ENCODE measurements at regions not wholly inside any gene's neighbourhood (a gene's known extent, or its start where the extent isn't known, plus 50 kb on each side); places are given as distances from the start of the nearest gene placed in this dataset.

DNA sequence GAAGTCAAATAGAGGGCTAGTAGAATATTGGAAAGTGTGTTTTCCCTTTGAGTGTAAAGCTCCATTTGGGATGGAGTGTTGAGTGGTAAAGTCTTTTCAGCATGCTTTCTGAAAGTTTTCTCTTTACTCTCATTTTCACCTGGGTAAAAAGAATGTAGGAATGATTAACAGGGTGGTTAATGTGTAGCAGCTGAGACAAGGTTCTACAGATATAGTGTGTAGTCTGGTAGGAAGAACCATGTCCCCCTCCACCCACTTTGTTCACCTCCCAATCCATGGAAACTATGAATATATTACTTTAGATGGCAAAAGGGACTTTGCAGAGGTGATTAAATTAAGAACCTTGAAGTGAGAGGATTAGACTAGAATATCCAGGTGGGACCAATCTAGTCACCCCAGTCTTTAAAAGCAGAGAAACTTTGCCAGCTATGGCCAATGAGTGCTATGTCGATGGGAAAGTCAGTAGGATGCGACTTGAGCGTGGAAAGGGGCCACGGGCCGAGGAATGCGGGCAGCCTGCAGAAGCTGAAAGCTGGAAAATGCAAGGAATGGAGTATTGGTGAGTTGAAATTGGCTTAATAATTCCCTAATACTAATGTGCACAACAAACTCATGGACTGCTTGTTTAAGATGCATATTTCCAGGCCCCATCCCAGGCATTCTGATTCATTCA lies 166.3 kb upstream of the AHR start:
- TF ChIP-seq CTCF (IDR thresholded peaks at IDR 0.05) (no peak), POLR2A (IDR thresholded peaks at IDR 0.05) (no peak)

Data from adrenal gland (tissue), 5 donors.